Hepatocyte (in vitro differentiated cells): ENCODE measurements at regions not wholly inside any gene's neighbourhood (a gene's known extent, or its start where the extent isn't known, plus 50 kb on each side); places are given as distances from the start of the nearest gene placed in this dataset.

Experiments
- DNase-seq: peaks from one replicate; pipeline ENCODE4 v3.0.0-alpha.2; 2016; ENCODE audit warnings: low spot score
- H2AFZ ChIP-seq: fragments of 200-600 bp; sonication (generic); 2 replicates; pipeline ENCODE4 v1.6.0; 2016; ENCODE audit warnings: antibody characterized with exemption, mild to moderate bottlenecking
- H3K27ac ChIP-seq: fragments of 200-600 bp; sonication (generic); 2 replicates; pipeline ENCODE4 v1.5.1; 2016; ENCODE audit warnings: mild to moderate bottlenecking
- H3K27me3 ChIP-seq: fragments of 200-600 bp; sonication (generic); 2 replicates; pipeline ENCODE4 v1.6.1; 2016
- H3K36me3 ChIP-seq: fragments of 200-600 bp; sonication (generic); replicated peaks from 2 replicates; pipeline ENCODE4 v1.5.1; 2016; ENCODE audit warnings: low read depth; ENCODE audit not compliant: insufficient read depth
- H3K4me1 ChIP-seq: fragments of 200-600 bp; sonication (generic); 2 replicates; pipeline ENCODE4 v1.5.1; 2016; ENCODE audit warnings: mild to moderate bottlenecking, moderate library complexity; ENCODE audit not compliant: insufficient read depth
- H3K4me2 ChIP-seq: fragments of 200-600 bp; sonication (generic); 2 replicates; pipeline ENCODE4 v1.6.0; 2016
- H3K4me3 ChIP-seq: fragments of 200-600 bp; sonication (generic); 2 replicates; pipeline ENCODE4 v1.5.1; 2016; ENCODE audit warnings: mild to moderate bottlenecking
- H3K79me2 ChIP-seq: fragments of 200-600 bp; sonication (generic); 2 replicates; pipeline ENCODE4 v1.6.0; 2017; ENCODE audit warnings: mild to moderate bottlenecking
- H3K9me2 ChIP-seq: fragments of 200-600 bp; sonication (generic); replicated peaks from 2 replicates; pipeline ENCODE4 v1.6.0; 2017; ENCODE audit warnings: mild to moderate bottlenecking; ENCODE audit not compliant: insufficient read depth
- H3K9me3 ChIP-seq: fragments of 200-600 bp; sonication (generic); 2 replicates; pipeline ENCODE4 v1.5.1; 2016; ENCODE audit warnings: low read depth, mild to moderate bottlenecking
- H4K20me1 ChIP-seq: fragments of 200-600 bp; sonication (generic); 2 replicates; pipeline ENCODE4 v1.6.0; 2016; ENCODE audit warnings: mild to moderate bottlenecking; ENCODE audit not compliant: insufficient read depth, poor library complexity, severe bottlenecking
- CTCF ChIP-seq: fragments of 200-600 bp; sonication (generic); IDR thresholded peaks from 2 replicates; pipeline ENCODE4 v1.5.1; 2016; ENCODE audit warnings: antibody characterized with exemption, mild to moderate bottlenecking; ENCODE audit not compliant: poor library complexity
- EZH2 ChIP-seq: fragments of 200-600 bp; sonication (generic); IDR thresholded peaks from 2 replicates; pipeline ENCODE4 v1.6.1; 2016; ENCODE audit warnings: antibody characterized with exemption, mild to moderate bottlenecking, borderline replicate concordance
- EZH2phosphoT487 ChIP-seq: fragments of 200-600 bp; sonication (generic); IDR thresholded peaks from one replicate; pipeline ENCODE4 v1.6.1; 2018; ENCODE audit warnings: antibody characterized with exemption, mild to moderate bottlenecking, low read depth, moderate library complexity; ENCODE audit not compliant: unreplicated experiment, severe bottlenecking
- WGBS: methylation state at CpG from one replicate; pipeline ENCODE4 v1.1.6; 2016; ENCODE audit warnings: low lambda C conversion rate; ENCODE audit errors: missing lambda C conversion rate; 5-methylcytosine and 5-hydroxymethylcytosine counted together

GRCh38 chr4:138688408-138689085 is 327.0 kb upstream of the NOCT start:
- Histone ChIP-seq H4K20me1 (no peaks in the 10 kb centered on the region), H3K27me3 (no peaks in the 10 kb centered on the region), H3K4me2 (peak overlapping the region; percentile 24), H3K4me1 (no peaks in the 10 kb centered on the region), H3K4me3 (no peak overlapping the region), H3K9me2 (no peaks in the 10 kb centered on the region), H2AFZ (no peak overlapping the region), H3K9me3 (no peaks in the 10 kb centered on the region), H3K27ac (no peak overlapping the region), H3K36me3 (no peaks in the 10 kb centered on the region), H3K79me2 (no peaks in the 10 kb centered on the region)
- no peak for DNase-seq
- WGBS, result 73% methylated on average over 12 of the region's 12 CpGs
- TF ChIP-seq CTCF (no peak), EZH2 (no peak), EZH2phosphoT487 (no peak)

GRCh38 chr4:138686106-138686835 is 329.3 kb upstream of the NOCT start:
- no peak overlapping the region for H2AFZ ChIP-seq
- no peaks in the 10 kb centered on the region for H3K79me2 ChIP-seq
- H3K27ac ChIP-seq, result no peak overlapping the region
- no peaks in the 10 kb centered on the region for H3K9me3 ChIP-seq
- DNase-seq, result no peak
- H3K4me1 ChIP-seq, result no peaks in the 10 kb centered on the region
- H3K27me3 ChIP-seq, result no peaks in the 10 kb centered on the region
- 78% methylated on average over 11 of the region's 11 CpGs for WGBS
- TF ChIP-seq EZH2, result no peak
- TF ChIP-seq EZH2phosphoT487, result no peak
- no peak for TF ChIP-seq CTCF
- H3K4me3 ChIP-seq, result no peak overlapping the region
- no peaks in the 10 kb centered on the region for H4K20me1 ChIP-seq
- H3K9me2 ChIP-seq, result no peaks in the 10 kb centered on the region
- H3K36me3 ChIP-seq, result no peaks in the 10 kb centered on the region
- H3K4me2 ChIP-seq, result no peak overlapping the region

GRCh38 chr4:138685316-138685715 is 330.3 kb upstream of the NOCT start:
- Histone ChIP-seq H3K9me3 (no peaks in the 10 kb centered on the region), H2AFZ (no peak overlapping the region), H3K36me3 (no peaks in the 10 kb centered on the region), H3K4me3 (no peak overlapping the region), H3K79me2 (no peaks in the 10 kb centered on the region), H3K4me2 (no peak overlapping the region), H3K27ac (no peak overlapping the region), H3K27me3 (no peaks in the 10 kb centered on the region), H3K4me1 (no peaks in the 10 kb centered on the region), H3K9me2 (no peaks in the 10 kb centered on the region), H4K20me1 (no peaks in the 10 kb centered on the region)
- TF ChIP-seq EZH2 (no peak), CTCF (no peak), EZH2phosphoT487 (no peak)
- DNase-seq, result no peak
- WGBS, result 90% methylated on average over 7 of the region's 7 CpGs
